GM18505 (cell line): ENCODE measurements at regions not wholly inside any gene's neighbourhood (a gene's known extent, or its start where the extent isn't known, plus 50 kb on each side); places are given as distances from the start of the nearest gene placed in this dataset.
A peak's percentile ranks its signal among the peaks of the same experiment; 100 is the strongest.

Experiments used
- ATAC-seq: cut with Tn5 transposase; IDR thresholded peaks from one replicate; pipeline ENCODE4 v1.9.1; 2021; ENCODE audit not compliant: unreplicated experiment
- POLR2A ChIP-seq: IDR thresholded peaks from 4 replicates; pipeline ENCODE4 v1.6.1; 2011; ENCODE audit warnings: borderline replicate concordance; ENCODE audit not compliant: insufficient read depth, insufficient read length; ENCODE audit errors: extremely low read depth

DNA sequence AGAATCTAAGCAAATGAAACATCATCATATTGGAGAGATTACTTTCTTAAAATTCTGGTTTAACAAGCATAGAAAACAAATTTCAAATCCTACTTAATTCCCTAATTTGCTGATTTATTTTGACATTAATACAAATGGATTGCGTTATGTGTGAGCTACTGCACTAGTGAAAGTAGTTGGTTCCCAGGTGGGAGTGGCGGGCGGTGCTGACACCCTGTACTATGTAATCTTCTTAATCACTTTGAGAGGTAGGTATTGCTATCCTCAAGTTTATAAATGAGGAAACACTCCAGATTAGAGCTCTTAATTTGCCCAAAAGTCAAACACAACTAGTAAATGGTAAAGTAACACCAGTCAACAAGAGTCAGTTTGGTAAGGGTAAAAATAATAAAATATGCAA, 131.1 kb downstream of the ELAPOR2 start:
- no peak for ATAC-seq
- TF ChIP-seq POLR2A, result no peak

DNA sequence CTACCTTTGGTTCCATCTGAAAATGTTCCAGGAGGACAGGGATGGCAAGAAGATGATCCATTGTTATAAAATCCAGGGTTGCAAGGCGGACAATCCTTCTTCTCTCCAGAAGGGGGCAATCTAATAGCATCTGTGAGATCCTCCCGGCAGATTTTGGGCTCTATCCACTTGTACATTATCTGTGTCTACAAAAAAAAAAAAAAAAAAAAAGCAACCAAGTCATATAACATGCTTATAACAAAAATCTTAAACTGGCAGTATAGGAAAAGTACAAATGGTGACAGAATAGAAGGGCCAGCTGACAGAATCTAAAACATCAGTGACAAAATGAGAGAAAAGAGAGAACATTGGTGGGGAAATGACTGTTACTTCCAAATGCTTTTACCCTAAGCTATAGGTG, 132.7 kb downstream of the ELAPOR2 start:
- peak; percentile 51 for ATAC-seq
- no peak for TF ChIP-seq POLR2A

DNA sequence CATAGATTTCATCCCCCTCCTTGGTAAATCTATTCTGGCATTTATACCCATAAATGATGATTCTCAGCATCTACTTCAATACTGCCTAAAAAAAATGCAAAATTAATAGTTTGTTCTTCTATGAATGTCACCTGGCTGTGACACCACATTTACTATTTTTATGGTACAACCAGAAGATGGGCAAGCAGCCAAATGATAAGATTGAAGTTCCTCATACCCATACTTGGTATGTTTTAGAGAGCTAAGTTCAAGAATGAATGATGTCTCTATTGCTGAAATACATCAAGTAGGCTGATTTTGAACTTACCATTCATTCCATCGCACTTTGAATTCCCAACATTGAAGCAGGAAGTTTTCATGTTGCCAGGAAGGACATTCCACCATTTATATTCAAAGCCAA, 134.2 kb downstream of the ELAPOR2 start:
- no peak for ATAC-seq
- TF ChIP-seq POLR2A, result no peak

DNA sequence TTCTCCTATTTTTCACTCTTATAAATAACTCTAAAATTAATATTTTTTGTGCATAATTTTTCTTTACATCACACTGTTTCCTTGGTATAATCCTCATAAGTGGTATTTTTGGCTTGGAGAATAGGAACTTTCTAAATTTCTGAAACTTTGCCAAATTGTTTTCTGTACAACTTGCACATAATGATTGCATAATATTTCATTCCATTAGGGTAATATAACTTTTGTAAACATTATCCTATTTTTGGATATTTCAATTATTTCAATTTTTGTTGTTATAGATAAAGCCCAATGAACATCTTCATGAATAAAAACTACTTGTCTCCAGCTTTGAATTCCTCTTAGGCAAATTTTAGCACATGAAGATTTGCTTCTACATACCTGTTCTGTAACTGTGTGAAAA, 135.9 kb downstream of the ELAPOR2 start:
- no peak for ATAC-seq
- TF ChIP-seq POLR2A, result no peak

DNA sequence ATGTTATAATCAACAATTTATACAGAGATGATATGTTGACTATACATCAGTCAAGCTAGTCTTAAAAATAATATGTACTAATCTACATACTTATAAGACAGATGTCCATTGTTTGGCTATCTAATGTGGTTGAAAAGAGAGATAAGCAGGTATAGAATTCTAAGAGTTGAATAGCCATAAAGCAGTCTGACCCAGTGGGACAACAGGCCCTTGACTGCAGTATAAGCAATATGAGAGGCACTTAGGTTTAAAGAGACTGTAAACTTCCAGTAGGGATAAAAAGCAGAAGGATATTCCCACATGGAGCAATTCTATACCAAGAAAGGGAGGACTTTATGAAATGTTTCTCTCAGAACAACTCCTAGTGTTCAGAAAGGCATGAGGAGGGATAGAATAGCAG, 139.3 kb downstream of the ELAPOR2 start:
- ATAC-seq, result no peak
- TF ChIP-seq POLR2A, result no peak

DNA sequence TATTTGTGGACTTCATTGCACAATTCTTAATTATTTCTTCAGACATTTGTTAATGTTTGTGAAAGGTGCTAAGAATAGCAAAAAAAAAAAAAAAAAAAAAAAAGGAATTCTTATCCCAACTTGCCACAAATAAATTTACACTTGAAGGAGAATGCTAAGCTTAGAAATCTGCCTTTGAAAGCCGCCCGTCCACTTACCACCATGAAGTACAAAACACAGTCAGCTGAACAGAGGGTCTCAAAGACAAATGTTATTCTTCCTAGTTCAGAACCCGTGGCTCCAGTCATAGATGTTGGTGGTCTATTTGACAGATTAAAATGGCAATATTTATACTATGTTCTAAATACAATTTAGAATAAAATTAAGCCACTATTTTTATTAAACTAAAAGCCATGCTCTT, 141.2 kb downstream of the ELAPOR2 start:
- no peak for ATAC-seq
- no peak for TF ChIP-seq POLR2A

DNA sequence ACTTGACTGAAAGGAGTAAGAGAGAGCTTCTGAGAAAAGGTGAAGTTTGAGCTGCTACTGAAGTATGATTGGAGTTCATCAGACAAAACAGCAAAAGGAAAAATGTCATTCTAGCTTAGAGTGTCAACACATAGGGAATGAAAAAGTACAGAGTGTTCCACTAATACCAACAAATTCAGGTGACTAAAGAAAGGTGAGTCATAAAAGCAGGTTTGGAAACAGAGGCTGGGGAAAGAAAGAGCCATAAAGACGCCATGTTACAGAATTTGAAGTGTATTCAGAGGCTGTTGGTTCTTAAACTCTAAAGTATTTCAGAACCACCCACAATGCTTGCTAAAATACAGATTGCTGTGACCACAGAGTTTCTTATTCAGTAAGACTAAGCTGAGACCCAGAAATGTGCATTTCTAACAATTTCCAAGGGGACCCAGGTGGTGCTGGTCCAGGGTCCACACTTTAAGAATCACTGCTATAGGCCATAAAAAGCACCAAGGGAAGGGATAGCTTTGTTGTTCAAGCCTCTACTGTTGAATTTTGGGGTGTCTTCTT, 143.1 kb downstream of the ELAPOR2 start:
- ATAC-seq, result no peak
- TF ChIP-seq POLR2A, result no peak

DNA sequence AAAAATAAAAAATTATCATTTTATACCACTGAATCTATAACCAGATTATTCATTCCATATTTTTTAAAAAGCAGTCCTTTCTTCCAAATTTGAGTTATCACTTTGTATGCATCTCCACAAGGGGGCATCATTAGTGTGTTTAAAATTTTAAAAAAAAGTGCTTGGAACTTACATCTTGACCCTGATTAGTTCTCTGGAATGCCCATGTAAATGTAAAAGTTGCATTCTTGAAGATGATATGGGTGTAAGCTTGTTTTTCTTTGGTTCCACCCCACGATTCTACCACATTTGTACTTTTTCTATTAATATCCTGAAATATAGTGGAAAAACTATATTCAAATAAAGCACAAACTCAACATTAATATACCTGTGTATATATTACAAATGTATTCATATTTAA, 144.9 kb downstream of the ELAPOR2 start:
- no peak for ATAC-seq
- TF ChIP-seq POLR2A, result no peak
